H1 (cell line): ENCODE measurements at regions not wholly inside any gene's neighbourhood (a gene's known extent, or its start where the extent isn't known, plus 50 kb on each side); places are given as distances from the start of the nearest gene placed in this dataset.

Experiments
- CHD2 ChIP-seq: IDR thresholded peaks from 2 replicates; pipeline ENCODE4 v1.6.1; 2012; ENCODE audit warnings: low read length, improper control_type of control experiment
- KDM1A ChIP-seq: fragments of 200-600, 300-600 bp; sonication (generic); IDR thresholded peaks from 2 replicates; pipeline ENCODE4 v1.7.1; 2016; ENCODE audit warnings: mild to moderate bottlenecking, low read length, borderline replicate concordance
- MAFK ChIP-seq: IDR thresholded peaks from 2 replicates; pipeline ENCODE4 v1.6.1; 2012; ENCODE audit warnings: low read depth, mild to moderate bottlenecking, improper control_type of control experiment, low read length
- PHF8 ChIP-seq: fragments of 200-600 bp; sonication (generic); conservative IDR thresholded peaks from 2 replicates; pipeline ENCODE4 v1.7.1; 2012; ENCODE audit warnings: low read depth, mild to moderate bottlenecking, inconsistent platforms, low read length, moderate library complexity
- POLR2A ChIP-seq, 2 experiments: IDR thresholded peaks; 1 replicate in 1 of 2; 2 replicates in 1 of 2; pipeline ENCODE4 v1.6.1; 2011; ENCODE audit warnings: low read depth in 2 of 2, low read length in 2 of 2, mild to moderate bottlenecking in 2 of 2; ENCODE audit errors: control extremely low read depth in 1 of 2
- POLR2AphosphoS5 ChIP-seq: IDR thresholded peaks from 2 replicates; pipeline ENCODE4 v1.6.1; 2011; ENCODE audit warnings: low read depth, low read length
- RAD21 ChIP-seq, 2 experiments: IDR thresholded peaks in 1 of 2; conservative IDR thresholded peaks in 1 of 2; 2 replicates each; pipeline ENCODE4 v1.6.1; 2011; ENCODE audit warnings: low read depth in 2 of 2, low read length in 2 of 2, improper control_type of control experiment in 1 of 2, inconsistent platforms in 1 of 2, mild to moderate bottlenecking in 1 of 2, moderate library complexity in 1 of 2
- SIN3A ChIP-seq, 2 experiments: IDR thresholded peaks in 1 of 2; conservative IDR thresholded peaks in 1 of 2; 2 replicates each; pipeline ENCODE4 v1.6.1; 2011 to 2012; ENCODE audit warnings: low read length in 2 of 2, improper control_type of control experiment in 1 of 2, low read depth in 1 of 2, mild to moderate bottlenecking in 1 of 2
- SIX5 ChIP-seq: IDR thresholded peaks from 2 replicates; pipeline ENCODE4 v1.6.1; 2011; ENCODE audit warnings: mild to moderate bottlenecking, low read depth, low read length
- SP1 ChIP-seq: IDR thresholded peaks from 2 replicates; pipeline ENCODE4 v1.6.1; 2011; ENCODE audit warnings: low read depth, low read length
- YY1 ChIP-seq: IDR thresholded peaks from 2 replicates; pipeline ENCODE4 v1.6.1; 2011; ENCODE audit warnings: low read depth, mild to moderate bottlenecking, low read length
- TF ChIP-seq, protein P1 (sequence below), 3 experiments: IDR thresholded peaks; 1 replicate in 2 of 3; 2 replicates in 1 of 3; pipeline versions ENCODE4 v1.5.1 to v1.6.1; 2011; ENCODE audit warnings: low read length in 3 of 3, mild to moderate bottlenecking in 3 of 3, inconsistent platforms in 2 of 3, low read depth in 1 of 3, moderate library complexity in 1 of 3; ENCODE audit not compliant: insufficient read depth in 1 of 3; ENCODE audit errors: control extremely low read depth in 1 of 3
- TF ChIP-seq, protein P2 (sequence below): IDR thresholded peaks from 2 replicates; pipeline ENCODE4 v1.6.1; 2012; ENCODE audit warnings: inconsistent platforms
- TF ChIP-seq, protein P3 (sequence below): IDR thresholded peaks from 2 replicates; pipeline ENCODE4 v1.6.1; 2011; ENCODE audit warnings: low read length, improper control_type of control experiment

DNA sequence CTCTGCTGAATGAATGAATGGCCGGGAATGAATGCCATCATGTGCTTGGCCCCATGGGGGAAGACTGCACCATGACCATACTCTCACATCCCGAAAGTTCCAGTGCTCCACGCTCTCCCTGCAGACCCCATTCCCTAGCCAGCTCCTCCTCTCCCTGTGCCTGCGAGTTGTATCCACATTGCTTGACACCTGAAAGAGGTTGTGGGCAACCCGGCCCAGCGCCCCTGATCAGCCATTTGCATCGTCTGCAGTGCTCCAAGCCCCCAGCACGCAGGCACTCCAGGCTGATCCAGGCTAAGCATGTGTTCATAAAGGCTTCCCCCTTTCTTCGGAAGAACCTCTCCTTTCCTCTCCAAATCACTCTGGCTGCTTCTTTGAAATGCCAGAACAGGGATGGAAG is 354.4 kb upstream of the MKI67 start:
- TF ChIP-seq, protein P1, sequence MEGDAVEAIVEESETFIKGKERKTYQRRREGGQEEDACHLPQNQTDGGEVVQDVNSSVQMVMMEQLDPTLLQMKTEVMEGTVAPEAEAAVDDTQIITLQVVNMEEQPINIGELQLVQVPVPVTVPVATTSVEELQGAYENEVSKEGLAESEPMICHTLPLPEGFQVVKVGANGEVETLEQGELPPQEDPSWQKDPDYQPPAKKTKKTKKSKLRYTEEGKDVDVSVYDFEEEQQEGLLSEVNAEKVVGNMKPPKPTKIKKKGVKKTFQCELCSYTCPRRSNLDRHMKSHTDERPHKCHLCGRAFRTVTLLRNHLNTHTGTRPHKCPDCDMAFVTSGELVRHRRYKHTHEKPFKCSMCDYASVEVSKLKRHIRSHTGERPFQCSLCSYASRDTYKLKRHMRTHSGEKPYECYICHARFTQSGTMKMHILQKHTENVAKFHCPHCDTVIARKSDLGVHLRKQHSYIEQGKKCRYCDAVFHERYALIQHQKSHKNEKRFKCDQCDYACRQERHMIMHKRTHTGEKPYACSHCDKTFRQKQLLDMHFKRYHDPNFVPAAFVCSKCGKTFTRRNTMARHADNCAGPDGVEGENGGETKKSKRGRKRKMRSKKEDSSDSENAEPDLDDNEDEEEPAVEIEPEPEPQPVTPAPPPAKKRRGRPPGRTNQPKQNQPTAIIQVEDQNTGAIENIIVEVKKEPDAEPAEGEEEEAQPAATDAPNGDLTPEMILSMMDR (IDR thresholded peaks at IDR 0.05; ENCODE audit: control extremely low read depth in 1 of 3, insufficient read depth in 1 of 3, low read depth in 1 of 3, low read length in 3 of 3): no peak
- TF ChIP-seq MAFK: no peak
- no peak for TF ChIP-seq SP1
- TF ChIP-seq, protein P2, sequence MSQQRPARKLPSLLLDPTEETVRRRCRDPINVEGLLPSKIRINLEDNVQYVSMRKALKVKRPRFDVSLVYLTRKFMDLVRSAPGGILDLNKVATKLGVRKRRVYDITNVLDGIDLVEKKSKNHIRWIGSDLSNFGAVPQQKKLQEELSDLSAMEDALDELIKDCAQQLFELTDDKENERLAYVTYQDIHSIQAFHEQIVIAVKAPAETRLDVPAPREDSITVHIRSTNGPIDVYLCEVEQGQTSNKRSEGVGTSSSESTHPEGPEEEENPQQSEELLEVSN: no peak
- TF ChIP-seq SIN3A (conservative IDR thresholded peaks at IDR 0.05 in 1 of 2, IDR thresholded peaks at IDR 0.05 in 1 of 2; ENCODE audit: low read depth in 1 of 2, low read length in 2 of 2): no peak
- no peak for TF ChIP-seq KDM1A
- TF ChIP-seq POLR2A (IDR thresholded peaks at IDR 0.05; ENCODE audit: control extremely low read depth in 1 of 2, low read depth in 2 of 2, low read length in 2 of 2): no peak
- no peak for TF ChIP-seq CHD2
- TF ChIP-seq POLR2AphosphoS5: no peak
- TF ChIP-seq, protein P3, sequence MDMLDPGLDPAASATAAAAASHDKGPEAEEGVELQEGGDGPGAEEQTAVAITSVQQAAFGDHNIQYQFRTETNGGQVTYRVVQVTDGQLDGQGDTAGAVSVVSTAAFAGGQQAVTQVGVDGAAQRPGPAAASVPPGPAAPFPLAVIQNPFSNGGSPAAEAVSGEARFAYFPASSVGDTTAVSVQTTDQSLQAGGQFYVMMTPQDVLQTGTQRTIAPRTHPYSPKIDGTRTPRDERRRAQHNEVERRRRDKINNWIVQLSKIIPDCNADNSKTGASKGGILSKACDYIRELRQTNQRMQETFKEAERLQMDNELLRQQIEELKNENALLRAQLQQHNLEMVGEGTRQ: no peak
- no peak for TF ChIP-seq RAD21 (IDR thresholded peaks at IDR 0.05 in 1 of 2, conservative IDR thresholded peaks at IDR 0.05 in 1 of 2; ENCODE audit: low read depth in 2 of 2, low read length in 2 of 2)
- no peak for TF ChIP-seq PHF8
- no peak for TF ChIP-seq SIX5
- TF ChIP-seq YY1: no peak
